ENCODE measurements at regions not wholly inside any gene's neighbourhood (a gene's known extent, or its start where the extent isn't known, plus 50 kb on each side); places are given as distances from the start of the nearest gene placed in this dataset.

- POLR2A ChIA-PET (ENCODE audit: low non-redundant PET): no interaction called here
- CTCF ChIA-PET: no interaction called here
- no peak for TF ChIP-seq CTCF (conservative IDR thresholded peaks at IDR 0.05; ENCODE audit: low read depth)
- DNase-seq (ENCODE audit: low spot score): no peak
- H3K27ac ChIP-seq: no peak overlapping the region
Observed at GRCh38 chr4:105093975-105094374, 52.7 kb upstream of the TET2 start.

Measured in RWPE1 (cell line).